Caki2 (cell line): ENCODE measurements at regions not wholly inside any gene's neighbourhood (a gene's known extent, or its start where the extent isn't known, plus 50 kb on each side); places are given as distances from the start of the nearest gene placed in this dataset.
"Not testable (repeated sequence)": the region's sequence is repeated elsewhere in the genome, so short reads cannot be mapped to it uniquely, and the experiment has no call there.

Experiments used
- DNase-seq: peaks from one replicate; pipeline ENCODE4 v3.0.0-alpha.2; 2015; ENCODE audit warnings: low read depth
- in situ Hi-C: cut with HindIII; loops from 2 replicates; pipeline ENCODE4 v1.10.0; 2016; ENCODE audit warnings: low sequenced_read_pairs, low pct_unique_long_range_greater_than_20kb, mixed read lengths

DNA sequence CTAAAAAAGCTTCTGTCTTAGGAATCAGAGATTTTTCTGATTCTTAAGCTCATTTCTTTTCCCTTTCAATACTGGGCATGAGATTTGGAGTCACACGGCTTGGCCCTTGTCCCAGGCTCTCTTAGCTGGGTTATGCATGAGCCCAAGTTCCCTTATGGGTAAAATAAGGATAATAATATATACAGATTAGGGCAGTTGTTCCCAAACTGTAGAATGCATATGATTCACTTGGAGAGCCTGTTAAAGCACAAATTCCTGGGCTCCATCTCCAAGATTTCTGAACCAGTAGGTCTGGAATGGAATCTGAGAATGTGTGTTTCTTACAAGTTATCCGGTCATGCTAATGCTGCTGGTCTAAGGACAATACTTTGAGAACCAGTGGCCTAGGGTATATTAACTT is 154.0 kb downstream of the REEP3 start:
- in situ Hi-C loops: no loop called here
- no peak for DNase-seq

DNA sequence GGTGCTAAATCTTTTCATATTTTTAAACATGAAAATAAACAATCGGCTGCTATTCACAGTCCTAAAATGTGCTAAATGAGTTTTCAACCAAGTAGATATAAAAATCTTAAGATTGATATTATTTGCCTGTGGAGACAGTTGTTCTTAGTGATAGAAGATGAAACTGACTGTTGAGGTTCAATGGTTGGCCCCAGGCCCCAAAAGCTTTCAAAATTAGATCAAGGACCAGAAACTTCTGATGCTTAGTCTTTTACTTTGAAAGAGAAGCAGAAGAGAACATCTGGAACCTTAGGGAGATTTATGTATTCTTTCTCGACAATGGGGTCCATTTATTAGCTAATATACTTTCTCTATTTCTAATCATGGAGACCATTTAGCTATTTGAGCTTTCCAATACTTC is 155.8 kb downstream of the REEP3 start:
- no peak for DNase-seq
- in situ Hi-C loops: no loop called here

DNA sequence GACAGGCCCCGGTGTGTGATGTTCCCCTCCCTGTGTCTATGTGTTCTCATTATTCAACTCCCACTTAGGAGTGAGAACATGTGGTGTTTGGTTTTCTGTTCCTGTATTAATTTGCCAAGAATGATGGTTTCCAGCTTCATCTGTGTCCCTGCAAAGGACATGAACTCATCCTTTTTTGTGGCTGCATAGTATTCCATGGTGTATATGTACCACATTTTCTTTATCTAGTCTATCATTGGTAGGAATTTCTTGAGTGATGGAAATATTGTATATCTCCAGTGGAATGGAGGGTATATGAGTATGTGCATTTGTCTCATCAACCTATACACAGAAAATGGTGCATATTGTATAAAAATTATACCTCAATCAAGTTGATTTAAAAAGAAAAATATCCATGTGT is 159.3 kb downstream of the REEP3 start:
- in situ Hi-C loops, DNase-seq: not testable (repeated sequence)

DNA sequence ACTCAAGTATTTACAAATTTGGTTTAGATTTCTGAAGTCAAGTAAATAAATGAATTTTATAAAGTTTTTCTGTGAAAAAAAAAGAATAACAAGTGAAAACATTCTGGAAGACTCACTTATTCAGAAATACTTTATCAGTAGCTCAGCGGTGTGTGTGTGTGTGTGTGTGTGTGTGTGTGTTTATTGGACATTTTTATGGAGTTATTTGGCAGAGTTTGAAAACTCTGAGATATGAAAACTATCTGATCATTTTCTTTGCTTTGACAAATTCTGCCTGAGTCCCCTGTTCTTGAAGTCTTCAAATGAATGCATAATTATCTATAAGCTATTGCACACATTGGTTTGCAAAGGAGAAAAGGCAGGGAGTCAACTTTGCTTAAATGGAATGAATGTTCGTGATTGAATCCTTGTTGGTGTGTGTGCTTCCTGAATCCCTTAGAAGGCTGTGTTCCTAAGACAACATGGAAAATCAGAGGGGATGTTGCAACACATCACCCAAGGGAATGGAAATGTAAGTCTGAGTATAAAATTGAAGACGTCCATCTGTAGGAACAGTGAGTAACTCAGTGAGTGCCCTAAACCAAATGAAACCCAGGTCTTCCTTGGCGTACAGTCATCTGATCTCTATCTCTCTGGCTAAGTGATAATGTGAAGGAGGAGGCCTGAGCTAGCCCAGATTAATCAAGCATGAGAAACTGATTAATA is 160.9 kb downstream of the REEP3 start:
- in situ Hi-C loops: no loop called here
- DNase-seq: no peak

GRCh38 chr10:63682698-63683052 is 161.5 kb downstream of the REEP3 start:
- DNase-seq, in situ Hi-C loops: not testable (repeated sequence)

DNA sequence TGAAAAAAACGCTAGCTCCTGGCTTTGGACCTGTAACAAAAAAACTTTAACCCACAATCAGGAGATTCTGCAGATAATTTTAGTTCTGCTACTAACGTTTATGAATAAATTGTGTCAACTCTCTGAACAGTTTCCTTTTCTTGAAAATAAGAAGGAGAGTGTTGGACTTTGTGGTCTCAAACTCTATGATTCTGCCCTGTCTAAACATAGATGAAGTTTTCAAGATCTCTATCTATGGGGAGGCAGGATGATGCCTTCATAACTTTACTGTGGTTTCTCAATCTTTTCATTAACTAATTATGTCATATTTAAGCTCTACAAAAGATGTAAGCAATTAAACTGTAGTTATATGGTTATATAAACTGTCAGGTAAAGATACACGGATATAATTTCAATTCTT is 162.0 kb downstream of the REEP3 start:
- in situ Hi-C loops: no loop called here
- DNase-seq: no peak

DNA sequence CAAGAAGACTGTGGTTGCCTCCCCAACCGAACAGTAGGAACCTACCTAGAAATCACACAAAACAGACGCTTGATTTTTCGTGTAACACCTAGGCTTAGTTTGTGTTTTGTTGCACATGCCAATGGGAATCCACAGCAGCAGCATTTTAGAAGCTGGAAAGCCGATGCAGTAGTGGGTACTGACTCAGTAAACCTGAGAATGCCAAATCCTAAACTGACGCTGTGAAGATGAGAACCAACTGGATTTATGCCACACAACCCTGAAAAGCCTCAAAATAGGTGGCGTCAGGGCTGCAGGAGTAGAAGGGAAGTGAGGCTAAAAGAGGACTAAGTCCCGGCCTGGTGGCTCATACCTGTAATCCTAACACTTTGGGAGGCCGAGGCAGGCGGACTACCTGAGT is 162.5 kb downstream of the REEP3 start:
- DNase-seq: no peak
- in situ Hi-C loops: no loop called here

GRCh38 chr10:63684257-63684936 is 163.2 kb downstream of the REEP3 start:
- no peak for DNase-seq
- in situ Hi-C loops: no loop called here

GRCh38 chr10:63689768-63690167 is 168.6 kb downstream of the REEP3 start:
- DNase-seq: no peak
- in situ Hi-C loops: no loop called here

GRCh38 chr10:63692220-63692896 is 171.2 kb downstream of the REEP3 start:
- in situ Hi-C loops: no loop called here
- no peak for DNase-seq

- DNase-seq, in situ Hi-C loops: not testable (repeated sequence)
Observed at GRCh38 chr10:63693021-63693420, 171.8 kb downstream of the REEP3 start.

- DNase-seq: no peak
- in situ Hi-C loops: no loop called here
Observed at GRCh38 chr10:63696205-63696604, 175.0 kb downstream of the REEP3 start.

GRCh38 chr10:63697956-63698786 is 177.0 kb downstream of the REEP3 start:
- in situ Hi-C loops: no loop called here
- no peak for DNase-seq

GRCh38 chr10:63698787-63699150 is 177.6 kb downstream of the REEP3 start:
- DNase-seq: no peak
- in situ Hi-C loops: no loop called here

GRCh38 chr10:63699785-63700613 is 178.8 kb downstream of the REEP3 start:
- in situ Hi-C loops: loop anchor here (25.0 kb wide), 1 partner anchor 538 kb away; no protein-coding TSS in a partner anchor
- DNase-seq: peak; percentile 69

DNA sequence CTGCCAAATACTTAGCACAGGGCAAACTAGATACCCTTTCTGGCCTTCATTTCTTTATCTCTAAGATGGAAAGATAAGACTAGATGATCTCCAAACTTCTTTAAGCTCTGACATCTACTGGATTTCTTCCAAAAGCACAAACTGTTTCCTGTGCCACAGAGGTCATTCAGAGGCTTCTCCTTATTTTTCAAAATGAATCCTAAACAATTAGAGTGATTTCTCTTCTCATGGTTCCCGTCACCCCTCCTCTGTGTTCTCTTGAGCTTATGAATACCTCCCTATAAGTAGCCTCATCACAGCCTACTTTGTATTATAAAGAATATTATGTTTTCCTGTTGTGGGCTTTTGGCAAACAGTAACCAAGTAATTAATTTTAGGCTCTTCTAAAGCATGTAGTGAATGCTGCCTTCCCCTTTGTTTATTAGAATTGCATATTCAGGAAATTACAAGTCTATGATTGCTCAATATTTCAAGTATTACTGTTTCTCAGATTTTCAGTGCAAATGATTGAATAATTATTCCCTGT is 179.5 kb downstream of the REEP3 start:
- in situ Hi-C loops: loop anchor here (25.0 kb wide), 1 partner anchor 538 kb away; no protein-coding TSS in a partner anchor
- no peak for DNase-seq

DNA sequence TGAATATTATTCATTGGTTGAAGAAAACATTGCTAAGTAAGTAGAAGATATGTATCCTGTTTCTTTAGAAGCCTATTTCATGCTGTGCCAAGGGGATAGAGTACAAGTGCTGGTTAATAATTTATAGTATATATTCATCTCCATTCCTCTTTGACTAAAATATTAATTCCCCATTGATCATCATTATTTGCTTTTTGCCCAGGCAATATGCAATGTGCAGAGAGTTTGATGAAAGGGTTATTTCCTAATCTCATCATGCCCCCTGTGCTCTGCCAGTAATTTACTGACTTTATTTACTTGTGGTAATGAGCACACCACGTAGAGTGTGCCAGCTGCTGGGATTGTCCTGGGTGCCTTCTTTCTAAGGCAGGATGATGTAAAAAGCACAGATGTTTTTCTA is 180.9 kb downstream of the REEP3 start:
- in situ Hi-C loops: loop anchor here (25.0 kb wide), 1 partner anchor 540 kb away; no protein-coding TSS in a partner anchor
- no peak for DNase-seq
